ENCODE measurements at regions not wholly inside any gene's neighbourhood (a gene's known extent, or its start where the extent isn't known, plus 50 kb on each side); places are given as distances from the start of the nearest gene placed in this dataset.

DNA sequence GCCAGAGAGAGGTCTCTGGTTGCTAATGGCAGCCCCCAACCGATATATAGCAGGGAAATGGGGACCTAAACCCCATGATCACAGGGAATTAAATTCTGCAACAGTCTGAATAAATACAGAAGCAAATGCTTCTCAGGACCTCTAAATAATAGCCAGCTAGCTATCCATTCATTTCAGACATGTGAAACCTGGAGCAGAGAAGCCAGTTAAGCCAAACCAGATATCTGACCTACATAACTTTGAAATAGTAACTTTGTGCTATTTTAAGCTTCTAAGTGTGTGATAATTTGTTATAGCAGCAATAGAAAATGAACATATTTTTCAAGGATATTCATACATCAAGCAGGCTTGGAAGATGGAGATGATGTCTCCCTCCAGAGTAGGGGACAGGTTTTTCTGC, 1062.9 kb upstream of the CADM2 start:
- ATAC-seq (no peak), DNase-seq (ENCODE audit: low spot score in 2 of 2) (no peak)
- H3K27ac Mint-ChIP-seq: no peak overlapping the region
- peaks cover 0 to 4% of the 10 kb centered on the region in 2 donors for H3K36me3 Mint-ChIP-seq
- peaks cover 16% of the 10 kb centered on the region in 2 donors for H3K9me3 Mint-ChIP-seq

DNA sequence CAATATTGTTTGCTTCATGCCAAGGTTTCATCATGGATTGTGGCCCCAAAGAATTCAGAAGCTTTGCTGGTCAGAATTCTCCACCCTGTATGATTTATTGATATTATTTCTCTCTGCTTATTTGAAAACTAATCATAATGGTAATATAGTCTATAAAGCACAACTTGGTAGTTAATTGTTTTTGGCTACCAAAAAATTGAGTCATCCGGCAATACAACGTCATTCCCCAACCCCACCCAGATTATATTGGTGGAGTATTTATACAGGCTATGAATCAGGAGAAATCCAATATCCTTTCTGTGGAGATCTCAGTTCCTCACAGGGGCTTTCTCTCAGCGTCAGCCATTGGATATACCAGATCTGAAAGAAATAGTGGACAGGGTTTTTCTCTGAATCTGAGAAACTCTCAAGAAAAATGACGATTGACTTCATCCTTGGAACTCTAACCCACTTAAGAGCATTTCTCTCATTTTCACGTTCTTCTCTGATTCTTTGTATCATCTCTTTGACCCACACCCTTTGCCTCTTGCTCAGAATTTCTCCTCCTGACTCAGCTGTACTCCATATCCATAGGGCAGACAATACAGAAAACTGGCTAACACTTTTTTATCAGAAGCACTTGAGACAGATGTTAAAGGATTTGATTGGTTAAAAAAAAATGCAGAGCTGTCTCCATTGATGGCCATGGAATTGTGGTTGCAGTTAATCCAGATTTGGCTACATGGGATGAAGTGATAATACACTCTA, 1055.8 kb upstream of the CADM2 start:
- H3K27ac Mint-ChIP-seq: no peak overlapping the region
- DNase-seq (ENCODE audit: low spot score in 2 of 2) (no peak), ATAC-seq (no peak)
- H3K9me3 Mint-ChIP-seq: peaks cover 16 to 21% of the 10 kb centered on the region in 2 donors
- peaks cover 0 to 4% of the 10 kb centered on the region in 2 donors for H3K36me3 Mint-ChIP-seq

DNA sequence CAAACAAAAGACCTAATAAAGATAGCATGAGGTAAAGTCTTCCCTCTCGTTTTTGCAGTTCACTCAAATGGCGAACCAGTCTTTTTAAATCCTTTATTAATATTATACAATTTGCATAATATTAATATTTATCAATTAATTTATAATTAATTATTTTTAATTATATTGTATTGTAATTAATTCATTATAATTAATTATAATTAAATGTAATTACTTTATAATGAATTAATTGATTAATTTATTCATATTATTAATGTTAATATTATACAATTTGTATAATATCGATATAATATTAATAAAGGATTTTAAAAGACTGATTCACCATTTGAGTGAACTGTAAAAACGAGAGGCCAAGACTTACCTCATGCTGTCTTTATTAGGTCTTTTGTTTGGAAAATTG, 1045.4 kb upstream of the CADM2 start:
- DNase-seq (ENCODE audit: low spot score in 2 of 2): no peak
- no peak for ATAC-seq
- Mint-ChIP-seq H3K27ac (no peak overlapping the region), H3K9me3 (peaks cover 0 to 4% of the 10 kb centered on the region in 2 donors), H3K36me3 (no peaks in the 10 kb centered on the region)

DNA sequence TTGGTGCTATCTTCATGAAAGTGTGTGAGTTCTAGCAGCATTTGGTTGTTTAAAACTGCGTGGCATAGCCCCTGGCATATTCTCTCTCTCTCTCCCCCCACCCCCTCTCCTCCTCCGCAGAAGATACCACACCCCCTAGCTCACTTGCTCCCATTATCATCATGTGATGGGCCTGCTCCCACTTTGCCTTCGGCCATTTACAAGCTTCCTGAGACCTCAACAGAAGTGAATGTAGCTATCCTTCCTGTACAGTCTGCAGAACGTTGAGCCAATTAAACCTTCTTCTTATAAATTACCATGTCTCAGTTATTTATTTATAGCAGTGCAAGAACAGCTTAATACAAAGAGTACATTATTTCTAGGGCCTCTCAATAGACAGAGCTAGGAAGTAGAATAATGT, 1032.5 kb upstream of the CADM2 start:
- Mint-ChIP-seq H3K9me3 (peaks cover 19 to 27% of the 10 kb centered on the region in 2 donors), H3K36me3 (peaks cover 5 to 15% of the 10 kb centered on the region in 2 donors), H3K27ac (no peak overlapping the region)
- ATAC-seq (no peak), DNase-seq (ENCODE audit: low spot score in 2 of 2) (no peak)

DNA sequence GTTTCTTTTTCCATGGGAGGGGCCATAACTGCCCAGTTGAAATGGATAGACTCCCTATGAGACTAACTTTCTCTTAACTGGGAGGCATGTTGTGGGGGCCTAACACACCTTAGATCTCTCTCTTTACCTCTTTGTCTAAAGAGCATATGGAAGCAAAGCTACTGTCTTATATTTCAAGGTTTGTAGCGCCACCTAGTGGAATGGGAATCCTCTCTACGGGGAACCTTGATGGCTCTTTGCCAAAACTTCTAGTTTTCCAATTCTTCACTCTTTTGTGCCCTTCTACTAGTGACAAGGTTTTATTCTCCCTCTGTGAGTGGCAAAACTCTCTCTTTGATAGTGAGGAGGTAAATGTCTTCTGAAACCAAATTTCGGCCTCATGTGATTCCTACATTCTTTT, 1030.4 kb upstream of the CADM2 start:
- peaks cover 5 to 15% of the 10 kb centered on the region in 2 donors for H3K36me3 Mint-ChIP-seq
- H3K27ac Mint-ChIP-seq: no peak overlapping the region
- DNase-seq (ENCODE audit: low spot score in 2 of 2) (peak in 1 of 2 donors; percentile 16), ATAC-seq (no peak)
- peaks cover 29 to 30% of the 10 kb centered on the region in 2 donors for H3K9me3 Mint-ChIP-seq

DNA sequence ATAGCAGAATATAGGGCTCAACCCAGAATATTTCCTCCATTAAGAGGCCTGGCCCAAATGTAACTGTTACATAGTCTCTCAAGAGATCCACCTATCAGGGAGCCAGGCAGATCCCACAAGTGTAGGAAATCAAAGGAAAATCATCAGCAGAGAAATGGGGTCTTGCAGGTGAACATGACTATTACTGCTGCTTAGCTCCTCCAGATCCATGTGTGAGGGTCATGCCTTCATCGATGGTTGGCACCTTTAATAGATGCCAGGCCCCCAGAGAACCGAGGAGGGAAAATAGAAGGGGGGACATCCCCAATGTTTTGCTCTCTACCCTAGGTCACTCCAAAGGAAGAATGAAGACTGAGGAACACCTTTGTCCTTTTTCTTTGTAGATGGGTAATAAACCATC, 1029.9 kb upstream of the CADM2 start:
- peaks cover 29 to 30% of the 10 kb centered on the region in 2 donors for H3K9me3 Mint-ChIP-seq
- H3K27ac Mint-ChIP-seq: no peak overlapping the region
- peaks cover 5 to 15% of the 10 kb centered on the region in 2 donors for H3K36me3 Mint-ChIP-seq
- DNase-seq (ENCODE audit: low spot score in 2 of 2) (no peak), ATAC-seq (no peak)

DNA sequence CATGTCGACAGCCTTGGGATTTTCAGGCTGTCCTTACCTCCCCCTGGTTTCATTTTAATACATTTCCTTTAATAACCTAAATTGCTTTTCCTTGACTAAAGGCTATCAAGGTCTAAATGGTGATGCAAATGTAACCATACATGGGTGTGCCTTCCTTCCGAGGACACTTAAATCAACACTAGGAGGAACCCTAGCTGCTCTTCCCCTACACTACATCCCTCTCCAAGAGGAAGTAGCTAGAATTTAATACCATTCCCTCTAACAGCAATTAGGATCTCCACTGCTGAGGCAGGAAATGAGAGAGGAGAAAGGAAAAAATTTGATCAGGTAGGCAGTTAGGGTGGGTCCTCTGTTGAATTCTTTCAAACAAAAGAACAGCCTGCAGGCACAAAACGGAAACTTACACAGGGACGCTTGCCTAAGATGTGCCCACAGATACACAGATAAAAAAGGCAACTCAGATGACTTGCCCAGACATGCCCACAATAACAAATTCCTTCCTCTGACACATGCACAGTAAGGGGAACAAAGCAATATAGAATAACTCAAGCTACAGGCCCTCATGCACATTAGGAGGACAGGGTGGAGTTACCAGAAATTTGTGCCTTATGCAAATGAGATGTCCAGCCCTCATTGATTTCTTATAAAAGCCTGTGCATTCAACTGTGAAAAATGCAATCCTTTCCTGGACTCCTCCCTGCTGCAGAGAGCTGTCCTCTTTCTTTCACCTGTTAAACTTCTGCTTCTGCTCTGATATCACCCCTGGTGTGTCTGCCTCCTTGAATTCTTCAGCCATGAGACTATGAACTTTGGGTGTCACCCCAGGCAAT, 1024.4 kb upstream of the CADM2 start:
- Mint-ChIP-seq H3K36me3 (peaks cover 5 to 8% of the 10 kb centered on the region in 2 donors), H3K27ac (no peak overlapping the region), H3K9me3 (peaks cover 32 to 43% of the 10 kb centered on the region in 2 donors)
- no peak for ATAC-seq
- no peak for DNase-seq (ENCODE audit: low spot score in 2 of 2)

DNA sequence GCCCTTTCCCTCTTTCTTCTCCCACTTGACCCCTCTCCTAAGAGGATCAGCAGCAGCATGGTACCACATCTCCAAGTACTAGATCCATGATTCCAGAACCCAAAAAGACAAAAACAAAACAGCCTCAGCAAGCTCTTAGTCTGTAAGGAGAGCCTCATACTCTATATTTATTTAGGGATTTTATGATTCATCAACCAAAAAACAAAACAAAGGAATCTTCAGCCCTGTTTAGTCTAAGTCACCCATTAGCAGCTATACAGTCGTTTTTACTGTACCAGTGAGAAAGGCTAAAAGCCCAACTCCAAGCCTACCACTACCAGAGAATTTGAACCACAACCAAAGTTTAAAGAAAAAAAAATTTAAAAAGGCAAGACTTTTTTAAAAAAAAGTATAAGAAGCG, 1020.3 kb upstream of the CADM2 start:
- Mint-ChIP-seq H3K27ac (no peak overlapping the region), H3K36me3 (peaks cover 0 to 5% of the 10 kb centered on the region in 2 donors), H3K9me3 (peaks cover 23 to 32% of the 10 kb centered on the region in 2 donors)
- no peak for ATAC-seq
- DNase-seq (ENCODE audit: low spot score in 2 of 2): no peak

DNA sequence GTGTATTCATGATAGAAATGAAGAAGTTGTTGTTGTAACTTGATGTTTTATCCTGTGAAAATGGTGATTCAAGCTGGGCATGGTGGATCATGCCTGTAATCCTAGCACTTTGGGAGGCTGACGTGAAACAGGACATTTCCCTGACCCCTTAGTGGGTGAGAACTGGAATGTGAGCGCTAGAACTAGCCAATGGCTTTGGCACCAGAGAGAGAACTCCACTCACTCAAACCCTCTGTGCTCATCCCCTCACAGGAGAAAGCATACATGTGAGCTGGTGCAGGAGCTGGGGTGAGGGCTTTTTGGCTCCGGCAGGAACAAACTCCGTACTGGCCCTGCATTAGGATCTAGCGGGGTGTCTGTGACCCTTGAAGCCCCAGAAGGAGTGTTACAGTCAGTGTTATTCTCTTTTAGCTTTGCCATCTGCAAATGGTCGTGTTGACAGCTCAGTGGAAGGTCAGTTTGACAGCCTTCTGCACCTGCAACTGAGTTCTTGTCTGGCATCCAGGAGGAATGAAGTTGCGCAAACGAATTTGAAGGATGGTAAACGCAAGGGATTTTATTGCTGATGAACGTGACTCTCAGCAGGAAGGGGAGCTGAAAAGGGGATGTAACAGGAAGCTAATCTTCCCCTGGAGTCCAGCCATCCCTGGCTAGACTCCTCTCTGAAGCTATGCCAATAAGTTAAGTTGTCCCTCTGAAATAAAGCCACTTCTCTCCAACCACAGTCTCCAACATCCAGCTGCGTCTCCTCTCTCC, 1016.6 kb upstream of the CADM2 start:
- peaks cover 11 to 25% of the 10 kb centered on the region in 2 donors for H3K9me3 Mint-ChIP-seq
- no peak overlapping the region for H3K27ac Mint-ChIP-seq
- DNase-seq (ENCODE audit: low spot score in 2 of 2) (no peak), ATAC-seq (no peak)
- peaks cover 0 to 5% of the 10 kb centered on the region in 2 donors for H3K36me3 Mint-ChIP-seq

DNA sequence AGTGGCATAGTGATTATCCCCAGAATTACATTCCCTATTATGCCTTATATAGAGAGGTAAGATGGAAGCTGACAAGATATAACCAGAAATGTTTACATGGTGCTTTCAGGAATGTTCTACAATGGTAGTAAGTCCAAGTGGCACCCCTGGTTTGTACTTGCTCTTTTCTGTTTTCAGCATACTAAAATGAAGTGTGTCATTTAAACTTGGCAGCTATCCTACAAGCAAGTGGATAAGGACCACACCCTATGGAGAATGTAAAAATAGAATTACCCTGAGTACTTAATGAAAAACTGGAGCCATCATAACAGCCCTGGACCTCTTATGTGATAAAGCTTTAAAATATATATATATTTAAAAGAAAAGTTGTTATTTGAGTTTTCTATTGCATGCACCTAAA, 1012.7 kb upstream of the CADM2 start:
- ATAC-seq: no peak
- Mint-ChIP-seq H3K36me3 (peaks cover 0 to 5% of the 10 kb centered on the region in 2 donors), H3K27ac (no peak overlapping the region), H3K9me3 (peaks cover 5 to 15% of the 10 kb centered on the region in 2 donors)
- DNase-seq (ENCODE audit: low spot score in 2 of 2): no peak

DNA sequence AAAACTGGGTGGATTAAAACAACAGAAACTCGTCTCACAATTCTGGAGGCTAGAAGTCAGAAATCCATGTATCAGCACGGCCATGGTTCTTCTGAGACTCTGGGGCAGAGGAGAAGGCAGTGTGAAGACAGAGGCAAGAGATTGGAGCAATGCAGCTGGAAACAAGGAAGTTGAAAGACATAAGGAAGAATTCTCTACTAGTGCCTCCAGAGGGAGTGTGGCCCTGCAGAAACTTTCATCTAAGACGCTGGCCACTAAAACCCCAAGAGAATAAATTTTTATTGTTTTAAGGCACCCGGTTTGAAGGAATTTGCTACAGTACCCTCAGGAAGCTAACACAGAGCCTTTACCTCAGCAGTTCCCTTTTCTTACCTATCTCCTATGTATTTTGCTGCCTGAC, 1012.2 kb upstream of the CADM2 start:
- ATAC-seq: no peak
- Mint-ChIP-seq H3K36me3 (peaks cover 0 to 4% of the 10 kb centered on the region in 2 donors), H3K27ac (no peak overlapping the region), H3K9me3 (peaks cover 4 to 12% of the 10 kb centered on the region in 2 donors)
- no peak for DNase-seq (ENCODE audit: low spot score in 2 of 2)

DNA sequence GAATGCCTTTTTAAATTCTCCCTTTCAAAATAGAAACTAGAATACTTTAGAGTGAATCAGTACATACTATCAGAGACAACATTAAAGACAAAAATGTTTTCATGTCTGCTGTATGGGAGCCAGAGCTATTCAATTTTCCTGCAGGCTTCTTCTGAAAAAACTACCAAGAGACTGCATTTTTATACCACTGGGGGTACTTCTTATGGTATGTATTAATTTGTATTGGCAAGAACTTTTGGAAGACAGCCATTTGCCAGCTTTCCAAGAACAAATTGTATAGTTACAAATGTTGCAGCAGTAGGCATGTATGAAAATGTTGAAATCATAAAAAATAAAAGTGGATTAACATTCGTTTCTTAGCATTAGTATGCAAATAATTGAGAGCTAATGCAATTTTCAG, 1010.0 kb upstream of the CADM2 start:
- peaks cover 4 to 18% of the 10 kb centered on the region in 2 donors for H3K9me3 Mint-ChIP-seq
- H3K27ac Mint-ChIP-seq: no peak overlapping the region
- DNase-seq (ENCODE audit: low spot score in 2 of 2) (no peak), ATAC-seq (no peak)
- H3K36me3 Mint-ChIP-seq: no peaks in the 10 kb centered on the region

DNA sequence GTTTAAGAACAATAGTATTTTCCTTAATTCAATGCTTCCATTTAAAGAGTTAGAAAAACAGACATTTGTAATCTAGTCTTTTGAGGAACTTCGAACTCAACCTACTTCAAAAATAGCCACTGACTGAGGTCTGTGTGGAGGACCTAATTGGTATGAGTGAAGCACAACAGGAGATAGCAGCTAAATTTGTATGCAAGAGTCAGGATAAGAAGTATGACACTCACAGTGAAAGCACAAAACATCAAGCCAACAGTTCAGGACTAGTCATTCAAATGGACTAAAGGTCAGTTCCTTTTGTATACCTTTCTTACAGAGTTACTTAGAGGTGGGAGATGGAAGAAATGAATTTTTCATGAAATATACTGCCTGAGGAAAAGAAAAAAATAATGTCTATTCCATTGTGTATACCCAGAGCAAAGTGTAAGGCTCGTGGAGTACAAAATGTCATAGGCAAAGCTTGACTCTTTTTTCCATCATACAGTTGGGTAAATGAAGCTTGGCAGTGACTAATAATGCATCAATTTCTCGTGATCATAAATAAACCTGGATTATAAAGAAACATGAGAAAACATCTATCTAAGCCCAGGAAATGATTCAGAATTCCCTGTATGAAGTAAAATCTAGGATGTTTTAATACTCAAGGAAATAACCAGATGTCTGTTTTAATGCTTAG, 1005.2 kb upstream of the CADM2 start:
- H3K9me3 Mint-ChIP-seq: peaks cover 4 to 14% of the 10 kb centered on the region in 2 donors
- no peaks in the 10 kb centered on the region for H3K36me3 Mint-ChIP-seq
- H3K27ac Mint-ChIP-seq: no peak overlapping the region
- DNase-seq (ENCODE audit: low spot score in 2 of 2): no peak
- no peak for ATAC-seq

DNA sequence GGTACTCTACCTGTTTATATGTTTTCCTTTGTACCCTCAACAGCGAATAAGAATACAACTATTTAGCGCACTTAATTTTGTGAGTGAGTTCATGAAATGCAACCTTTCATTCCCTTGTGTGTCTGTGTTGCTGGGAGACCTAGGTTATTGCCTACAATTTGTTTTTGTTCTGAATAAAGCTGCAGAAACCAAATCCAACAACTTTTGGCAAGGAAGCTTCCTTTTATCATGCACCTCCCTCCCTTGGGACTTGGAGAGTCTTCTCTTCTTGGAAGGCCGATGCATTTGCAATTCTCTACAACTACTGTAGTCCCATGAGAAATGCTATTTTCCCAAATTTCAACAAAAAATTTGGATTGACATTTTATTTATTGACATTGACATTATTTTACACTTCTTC, 1002.4 kb upstream of the CADM2 start:
- ATAC-seq: no peak
- peaks cover 7 to 14% of the 10 kb centered on the region in 2 donors for H3K9me3 Mint-ChIP-seq
- H3K27ac Mint-ChIP-seq: no peak overlapping the region
- no peak for DNase-seq (ENCODE audit: low spot score in 2 of 2)
- H3K36me3 Mint-ChIP-seq: no peaks in the 10 kb centered on the region

DNA sequence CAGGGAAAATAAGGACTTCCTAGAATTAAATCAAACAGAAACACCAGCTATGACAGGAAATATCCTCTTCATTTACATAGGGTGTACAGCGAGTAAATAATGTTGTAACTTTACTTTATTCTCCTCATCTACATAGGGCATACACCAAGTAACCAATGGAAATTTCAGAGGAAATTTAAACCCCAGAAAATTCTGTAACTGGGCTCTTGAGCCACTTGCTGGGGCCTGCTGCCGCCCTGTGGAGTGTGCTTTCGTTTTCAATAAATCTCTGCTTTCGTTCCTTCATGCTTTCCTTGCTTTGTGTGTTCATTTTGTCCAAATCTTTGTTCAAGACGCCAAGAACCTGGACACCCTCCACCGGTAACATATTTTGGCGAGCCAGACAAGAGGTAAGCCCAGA, 990.4 kb upstream of the CADM2 start:
- no peak for ATAC-seq
- H3K9me3 Mint-ChIP-seq: peaks cover 26% of the 10 kb centered on the region in 2 donors
- no peak overlapping the region for H3K27ac Mint-ChIP-seq
- no peak for DNase-seq (ENCODE audit: low spot score in 2 of 2)
- peaks cover 0 to 15% of the 10 kb centered on the region in 2 donors for H3K36me3 Mint-ChIP-seq

DNA sequence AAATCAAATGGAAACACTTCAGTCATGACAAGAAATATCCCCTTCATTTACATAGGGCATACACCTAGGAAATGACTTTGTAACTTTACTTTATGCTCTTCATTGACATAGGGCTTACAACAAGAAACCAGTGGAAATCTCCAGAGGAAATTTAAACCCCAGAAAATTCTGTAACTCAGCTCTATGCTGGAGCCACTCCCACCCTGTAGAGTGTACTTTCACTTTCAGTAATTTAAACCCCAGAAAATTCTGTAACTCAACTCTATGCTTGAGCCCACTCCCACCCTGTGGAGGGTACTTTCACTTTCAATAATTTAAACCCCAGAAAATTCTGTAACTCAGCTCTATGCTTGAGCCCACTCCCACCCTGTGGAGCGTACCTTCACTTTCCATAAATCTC, 987.1 kb upstream of the CADM2 start:
- H3K36me3 Mint-ChIP-seq: peaks cover 0 to 15% of the 10 kb centered on the region in 2 donors
- DNase-seq (ENCODE audit: low spot score in 2 of 2) (no peak), ATAC-seq (no peak)
- no peak overlapping the region for H3K27ac Mint-ChIP-seq
- H3K9me3 Mint-ChIP-seq: peaks cover 29 to 33% of the 10 kb centered on the region in 2 donors

All from activated naive CD4-positive, alpha-beta T cell treated with anti-CD3 and anti-CD28 coated beads, Interleukin-2, amount 50 U/mL, for 72 hours (primary cell).